ENCODE measurements at regions not wholly inside any gene's neighbourhood (a gene's known extent, or its start where the extent isn't known, plus 50 kb on each side); places are given as distances from the start of the nearest gene placed in this dataset.

GRCh38 chr13:24097064-24097463 is 63.5 kb upstream of the SPATA13 start:
- no peak for TF ChIP-seq CTCF (IDR thresholded peaks at IDR 0.05; ENCODE audit: low read length)
- no peak for TF ChIP-seq EZH2 (optimal IDR thresholded peaks at IDR 0.05; ENCODE audit: low read depth, low read length)
- no peak for TF ChIP-seq EZH2phosphoT487 (IDR thresholded peaks at IDR 0.05; ENCODE audit: low read length)

All from MM.1S (cell line).